H1 (cell line): ENCODE measurements at regions not wholly inside any gene's neighbourhood (a gene's known extent, or its start where the extent isn't known, plus 50 kb on each side); places are given as distances from the start of the nearest gene placed in this dataset.

Experiments
- CTCF ChIA-PET: fragments of 300-600 bp; sonication (Branson Sonifier 250); formaldehyde crosslinking; loops from one replicate; lab custom pipeline; 2021; ENCODE audit not compliant: partially characterized antibody; lab: Charles Lee
- POLR2A ChIA-PET: fragments of 300-600 bp; sonication (Branson Sonifier 250); formaldehyde crosslinking; loops from one replicate; lab custom pipeline; 2021; ENCODE audit warnings: inconsistent platforms; ENCODE audit not compliant: partially characterized antibody; lab: Charles Lee
- DNase-seq, 2 experiments: peaks; one replicate each; pipeline versions ENCODE4 v3.0.0 to v3.0.0-alpha.2; 2010 to 2022; ENCODE audit warnings: low spot score in 2 of 2, low read depth in 1 of 2, mixed read lengths in 1 of 2
- FAIRE-seq: peaks from 2 replicates; lab custom pipeline; 2011; peaks lifted over from hg19 to GRCh38; lab: Jason Lieb, UNC
- H2AFZ ChIP-seq: 2 replicates; pipeline ENCODE4 v1.8.1; 2012; ENCODE audit warnings: low read length, inconsistent platforms
- H2AK5ac ChIP-seq: 2 replicates; pipeline ENCODE4 v1.6.1; 2013; ENCODE audit warnings: low read depth, low read length
- H2BK120ac ChIP-seq: replicated peaks from 2 replicates; pipeline ENCODE3; 2013; ENCODE audit warnings: low read depth, low read length, inconsistent platforms
- H2BK12ac ChIP-seq: 2 replicates; pipeline ENCODE4 v1.6.1; 2013; ENCODE audit warnings: low read depth, low read length
- H2BK15ac ChIP-seq: 2 replicates; pipeline ENCODE4 v1.6.1; 2013; ENCODE audit warnings: low read length
- H2BK20ac ChIP-seq: 2 replicates; pipeline ENCODE4 v1.6.1; 2013; ENCODE audit warnings: low read length
- H2BK5ac ChIP-seq: 2 replicates; pipeline ENCODE4 v1.6.1; 2013; ENCODE audit warnings: low read depth, low read length
- H3K14ac ChIP-seq: 2 replicates; pipeline ENCODE4 v1.6.1; 2013; ENCODE audit warnings: inconsistent platforms; ENCODE audit not compliant: insufficient read length
- H3K18ac ChIP-seq: 2 replicates; pipeline ENCODE4 v1.6.1; 2013; ENCODE audit warnings: low read length; ENCODE audit errors: extremely low read depth
- H3K23ac ChIP-seq: 2 replicates; pipeline ENCODE4 v1.6.1; 2013; ENCODE audit warnings: inconsistent platforms; ENCODE audit not compliant: insufficient read length
- H3K23me2 ChIP-seq: 2 replicates; pipeline ENCODE4 v1.6.1; 2013; ENCODE audit warnings: low read depth, low read length
- H3K27ac ChIP-seq: 2 replicates; pipeline ENCODE4 v1.6.1; 2011; ENCODE audit warnings: low read depth, low read length, inconsistent platforms
- H3K27me3 ChIP-seq, 4 experiments: replicated peaks in 1 of 4; 1 replicate in 1 of 4; 2 replicates in 3 of 4; pipeline versions ENCODE4 v1.6.1 to v1.8.1; 2011 to 2013; ENCODE audit warnings: low read length in 3 of 4, mild to moderate bottlenecking in 3 of 4, inconsistent platforms in 2 of 4, mixed read lengths in 2 of 4, moderate library complexity in 1 of 4; ENCODE audit not compliant: control insufficient read depth in 3 of 4, insufficient read depth in 3 of 4; ENCODE audit errors: extremely low read depth in 1 of 4
- H3K36me3 ChIP-seq, 4 experiments: 2 replicates each; pipeline versions ENCODE4 v1.6.1 to v1.8.1; 2011 to 2013; ENCODE audit warnings: mild to moderate bottlenecking in 4 of 4, low read length in 3 of 4, moderate library complexity in 2 of 4, control low read depth in 1 of 4, inconsistent platforms in 1 of 4; ENCODE audit not compliant: insufficient read depth in 4 of 4, control insufficient read depth in 2 of 4
- H3K4ac ChIP-seq: replicated peaks from 2 replicates; pipeline ENCODE3; 2013; ENCODE audit warnings: low read length, low read depth, mixed read lengths, inconsistent platforms; ENCODE audit not compliant: insufficient read length
- H3K4me1 ChIP-seq, 4 experiments: replicated peaks in 1 of 4; 1 replicate in 1 of 4; 2 replicates in 3 of 4; pipeline versions ENCODE4 v1.6.1 to v1.8.1; 2011 to 2013; ENCODE audit warnings: low read length in 3 of 4, inconsistent platforms in 2 of 4, mixed read lengths in 1 of 4; ENCODE audit not compliant: insufficient read depth in 4 of 4, control insufficient read depth in 3 of 4
- H3K4me2 ChIP-seq, 2 experiments: 2 replicates each; pipeline versions ENCODE4 v1.6.1 to v1.8.1; 2011 to 2013; ENCODE audit warnings: low read depth in 2 of 2, low read length in 2 of 2, control low read depth in 1 of 2, inconsistent platforms in 1 of 2, mild to moderate bottlenecking in 1 of 2; ENCODE audit not compliant: insufficient read depth in 1 of 2
- H3K4me3 ChIP-seq, 4 experiments: fragments of 200-600, 300-600 bp in 1 of 4; sonication (generic), shearing (Covaris generic), sonication (Bioruptor Twin) in 1 of 4; 2 replicates each; pipeline versions ENCODE4 v1.5.1 to v1.8.1; 2011 to 2016; ENCODE audit warnings: low read length in 4 of 4, low read depth in 3 of 4, control low read depth in 2 of 4, inconsistent platforms in 2 of 4, mild to moderate bottlenecking in 2 of 4, mixed read lengths in 1 of 4, moderate library complexity in 1 of 4; ENCODE audit not compliant: insufficient read depth in 2 of 4; ENCODE audit errors: extremely low read depth in 1 of 4
- H3K56ac ChIP-seq: replicated peaks from 2 replicates; pipeline ENCODE3; 2013; ENCODE audit warnings: low read depth, mild to moderate bottlenecking, mixed read lengths, low read length, inconsistent platforms; ENCODE audit not compliant: insufficient read length
- H3K79me1 ChIP-seq: 2 replicates; pipeline ENCODE4 v1.6.1; 2013; ENCODE audit warnings: low read depth, low read length, control low read depth
- H3K79me2 ChIP-seq, 2 experiments: 2 replicates each; pipeline versions ENCODE4 v1.6.1 to v1.8.1; 2012 to 2013; ENCODE audit warnings: low read length in 2 of 2, mild to moderate bottlenecking in 2 of 2, inconsistent platforms in 1 of 2; ENCODE audit not compliant: insufficient read depth in 2 of 2, control insufficient read depth in 1 of 2
- H3K9ac ChIP-seq, 4 experiments: replicated peaks in 1 of 4; 1 replicate in 1 of 4; 2 replicates in 3 of 4; pipeline versions ENCODE4 v1.6.1 to v1.8.1; 2011 to 2013; ENCODE audit warnings: low read depth in 3 of 4, low read length in 3 of 4, control low read depth in 2 of 4, mild to moderate bottlenecking in 2 of 4, moderate library complexity in 2 of 4, inconsistent platforms in 1 of 4; ENCODE audit errors: extremely low read depth in 1 of 4
- H3K9me3 ChIP-seq, 2 experiments: 2 replicates each; pipeline versions ENCODE4 v1.6.1 to v1.8.1; 2012 to 2013; ENCODE audit warnings: mild to moderate bottlenecking in 2 of 2, moderate library complexity in 2 of 2, control low read depth in 1 of 2, inconsistent platforms in 1 of 2, low read depth in 1 of 2, low read length in 1 of 2, mixed read lengths in 1 of 2; ENCODE audit not compliant: insufficient read depth in 2 of 2
- H4K20me1 ChIP-seq, 2 experiments: replicated peaks in 1 of 2; 2 replicates each; pipeline versions ENCODE3 to v1.8.1; 2011 to 2013; ENCODE audit warnings: inconsistent platforms in 2 of 2, low read length in 2 of 2, mild to moderate bottlenecking in 1 of 2; ENCODE audit not compliant: insufficient read depth in 2 of 2, control insufficient read depth in 1 of 2
- H4K5ac ChIP-seq: 2 replicates; pipeline ENCODE4 v1.6.1; 2013; ENCODE audit warnings: low read length, low read depth, mixed read lengths, inconsistent platforms; ENCODE audit not compliant: insufficient read length
- H4K8ac ChIP-seq: 2 replicates; pipeline ENCODE4 v1.8.0; 2013; ENCODE audit warnings: mild to moderate bottlenecking, moderate library complexity, low read length, inconsistent platforms; ENCODE audit not compliant: insufficient read depth; ENCODE audit errors: extremely low read depth
- H4K91ac ChIP-seq: replicated peaks from 2 replicates; pipeline ENCODE3; 2013; ENCODE audit warnings: low read length, mixed read lengths, inconsistent platforms; ENCODE audit not compliant: insufficient read length
- E2F6 ChIP-seq: IDR thresholded peaks from 2 replicates; pipeline ENCODE4 v1.6.1; 2012; ENCODE audit warnings: inconsistent platforms
- GTF2F1 ChIP-seq: IDR thresholded peaks from 2 replicates; pipeline ENCODE4 v1.6.1; 2012; ENCODE audit warnings: low read depth, low read length, improper control_type of control experiment, borderline replicate concordance
- HDAC6 ChIP-seq: IDR thresholded peaks from one replicate; pipeline ENCODE4 v1.7.1; 2012; ENCODE audit warnings: low read depth, mild to moderate bottlenecking, inconsistent platforms, low read length, moderate library complexity
- KDM4A ChIP-seq: IDR thresholded peaks from one replicate; pipeline ENCODE4 v1.7.1; 2012; ENCODE audit warnings: low read depth, mild to moderate bottlenecking, moderate library complexity, low read length, inconsistent platforms; ENCODE audit not compliant: severe bottlenecking
- SUZ12 ChIP-seq: fragments of 200-600 bp; sonication (generic); IDR thresholded peaks from 2 replicates; pipeline ENCODE4 v1.6.1; 2012; ENCODE audit warnings: mild to moderate bottlenecking, inconsistent platforms, low read length, moderate library complexity, mixed read lengths
- TBP ChIP-seq: IDR thresholded peaks from 2 replicates; pipeline ENCODE4 v1.6.1; 2011; ENCODE audit warnings: low read depth, low read length, improper control_type of control experiment
- TCF12 ChIP-seq: IDR thresholded peaks from 2 replicates; pipeline ENCODE4 v1.6.1; 2011; ENCODE audit warnings: low read depth, mild to moderate bottlenecking, low read length
- WGBS, 2 experiments: shearing (Covaris generic) in 1 of 2; methylation state at CpG; one replicate each; pipeline versions ENCODE4 v1.1.6 to v1.1.7; 2013 to 2015; ENCODE audit warnings: low lambda C conversion rate in 2 of 2, mixed read lengths in 2 of 2, inconsistent platforms in 1 of 2, low coverage in 1 of 2, missing lambda C conversion rate in 1 of 2; ENCODE audit not compliant: insufficient replicate concordance in 2 of 2, insufficient coverage in 1 of 2, insufficient read length in 1 of 2; ENCODE audit errors: extremely low coverage in 1 of 2, missing lambda C conversion rate in 1 of 2; 5-methylcytosine and 5-hydroxymethylcytosine counted together

DNA sequence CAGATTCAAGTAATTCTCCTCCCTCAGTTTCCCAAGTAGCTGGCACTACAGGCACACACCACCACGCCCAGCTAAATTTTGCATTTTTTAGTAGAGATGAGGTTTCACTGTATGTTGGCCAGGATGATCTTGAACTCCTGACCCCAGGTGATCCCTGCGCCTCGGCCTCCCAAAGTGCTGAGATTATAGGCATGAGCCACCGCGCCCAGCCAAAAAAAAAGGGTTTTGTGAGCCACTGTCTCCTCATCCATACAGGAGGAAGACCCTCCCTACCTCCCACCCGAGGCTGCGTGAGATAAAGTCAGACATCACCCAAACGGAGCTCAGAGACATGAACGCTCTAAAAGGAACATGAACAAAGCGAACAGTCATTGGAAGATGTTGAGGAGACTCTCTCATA is 745.7 kb downstream of the BRD1 start:
- DNase-seq (no peak), FAIRE-seq (no peak)
- Histone ChIP-seq H2BK5ac (no peak overlapping the region), H3K4ac (no peak overlapping the region), H2AFZ (no peak overlapping the region), H3K4me2 (no peak overlapping the region), H3K27me3 (no peaks in the 10 kb centered on the region), H4K20me1 (no peaks in the 10 kb centered on the region), H4K5ac (no peak overlapping the region), H3K23me2 (peaks cover 2% of the 10 kb centered on the region; the same call in 1 of the 2 replicates), H4K8ac (no peak overlapping the region), H2BK120ac (no peak overlapping the region), H2BK20ac (no peak overlapping the region), H3K79me2 (no peaks in the 10 kb centered on the region), H3K9ac (no peak overlapping the region), H2BK15ac (no peak overlapping the region), H3K27ac (no peak overlapping the region), H3K9me3 (no peaks in the 10 kb centered on the region), H3K4me1 (no peaks in the 10 kb centered on the region; a peak in 1 of 7 replicates), H2BK12ac (no peak overlapping the region), H3K18ac (no peak overlapping the region), H3K23ac (no peak overlapping the region), H3K4me3 (no peak overlapping the region), H3K56ac (no peak overlapping the region), H4K91ac (no peak overlapping the region), H3K36me3 (no peaks in the 10 kb centered on the region), H2AK5ac (no peak overlapping the region), H3K14ac (no peak overlapping the region), H3K79me1 (no peaks in the 10 kb centered on the region)
- POLR2A ChIA-PET: no interaction called here
- TF ChIP-seq HDAC6: no peak
- TF ChIP-seq KDM4A: no peak
- TF ChIP-seq GTF2F1: no peak
- no peak for TF ChIP-seq TBP
- no peak for TF ChIP-seq TCF12
- no peak for TF ChIP-seq E2F6
- TF ChIP-seq SUZ12: no peak
- CTCF ChIA-PET: no interaction called here
- 97% methylated on average over 8 of the region's 10 CpGs; no CpG with 5 or more reads in 1 of the 2 experiments for WGBS, 2 experiments
